Fibroblast of mammary gland (primary cell): ENCODE measurements at regions not wholly inside any gene's neighbourhood (a gene's known extent, or its start where the extent isn't known, plus 50 kb on each side); places are given as distances from the start of the nearest gene placed in this dataset.
A peak's percentile ranks its signal among the peaks of the same experiment; 100 is the strongest.

Experiments used
- DNase-seq: peaks from one replicate; pipeline ENCODE4 v3.0.0-alpha.2; 2010; ENCODE audit warnings: low read depth
- H3K4me3 ChIP-seq: 2 replicates; pipeline ENCODE4 v1.5.1; 2011; ENCODE audit warnings: low read depth, mild to moderate bottlenecking, low read length, moderate library complexity; ENCODE audit not compliant: control insufficient read depth
- CTCF ChIP-seq: conservative IDR thresholded peaks from 2 replicates; pipeline ENCODE4 v1.5.1; 2011; ENCODE audit warnings: low read depth, low read length, inconsistent platforms; ENCODE audit not compliant: control insufficient read depth, insufficient read depth

- no peak overlapping the region for H3K4me3 ChIP-seq
- no peak for DNase-seq
- TF ChIP-seq CTCF: no peak
These were observed 60.8 kb upstream of the KCNMA1 start for GRCh38 chr10:77698267-77698931.

- H3K4me3 ChIP-seq: no peak overlapping the region
- no peak for TF ChIP-seq CTCF
- DNase-seq: no peak
These were observed 59.0 kb upstream of the KCNMA1 start for GRCh38 chr10:77696584-77696983.

GRCh38 chr10:77695186-77695585 is 57.6 kb upstream of the KCNMA1 start:
- H3K4me3 ChIP-seq: no peak overlapping the region
- no peak for TF ChIP-seq CTCF
- no peak for DNase-seq

- DNase-seq: peak; percentile 27
- H3K4me3 ChIP-seq: no peak overlapping the region
- peak; percentile 13 for TF ChIP-seq CTCF
These were observed 55.2 kb upstream of the KCNMA1 start for GRCh38 chr10:77692782-77693181.

GRCh38 chr10:77689339-77689738 is 51.7 kb upstream of the KCNMA1 start:
- H3K4me3 ChIP-seq: no peak overlapping the region
- no peak for TF ChIP-seq CTCF
- DNase-seq: no peak

- no peak for DNase-seq
- H3K4me3 ChIP-seq: no peak overlapping the region
- TF ChIP-seq CTCF: no peak
These were observed 50.0 kb upstream of the KCNMA1 start for GRCh38 chr10:77687621-77688020.
